H1 (cell line): ENCODE measurements at regions not wholly inside any gene's neighbourhood (a gene's known extent, or its start where the extent isn't known, plus 50 kb on each side); places are given as distances from the start of the nearest gene placed in this dataset.

Experiments used
- E2F6 ChIP-seq: IDR thresholded peaks from 2 replicates; pipeline ENCODE4 v1.6.1; 2012; ENCODE audit warnings: inconsistent platforms
- EGR1 ChIP-seq: IDR thresholded peaks from 2 replicates; pipeline ENCODE4 v1.6.1; 2011; ENCODE audit warnings: low read depth, low read length, borderline replicate concordance
- KDM5A ChIP-seq: fragments of 200-600 bp; IDR thresholded peaks from 2 replicates; pipeline ENCODE4 v1.7.1; 2012; ENCODE audit warnings: mild to moderate bottlenecking, low read length, inconsistent platforms, mixed read lengths
- SIX5 ChIP-seq: IDR thresholded peaks from 2 replicates; pipeline ENCODE4 v1.6.1; 2011; ENCODE audit warnings: mild to moderate bottlenecking, low read depth, low read length

GRCh38 chrX:39212456-39212855, 411.2 kb downstream of the MID1IP1 start (continued):
- no peak for TF ChIP-seq EGR1
- no peak for TF ChIP-seq KDM5A
- no peak for TF ChIP-seq E2F6
- TF ChIP-seq SIX5 = no peak
- TF ChIP-seq, all 59 proteins: peak for 0
